PC-3 (cell line): ENCODE measurements at regions not wholly inside any gene's neighbourhood (a gene's known extent, or its start where the extent isn't known, plus 50 kb on each side); places are given as distances from the start of the nearest gene placed in this dataset.
"Not testable (repeated sequence)": the region's sequence is repeated elsewhere in the genome, so short reads cannot be mapped to it uniquely, and the experiment has no call there.

Experiments used
- ATAC-seq: fragments of 200-7000 bp; cut with Tn5 transposase; 2 replicates; pipeline ENCODE4 v1.9.1; 2020; ENCODE audit warnings: mild to moderate bottlenecking, moderate library complexity
- BruUV-seq: library from RNA; stranded (reverse); fragments of 400-500 nt; replicated peaks from 2 replicates; lab custom pipeline; 2021; lab: Mats Ljungman, UMichigan
- CTCF ChIA-PET: fragments of 300-600 bp; sonication (Branson Sonifier 250); formaldehyde crosslinking; loops from one replicate; lab custom pipeline; 2022; ENCODE audit warnings: antibody characterized with exemption; lab: Charles Lee
- POLR2A ChIA-PET: fragments of 300-600 bp; sonication (Branson Sonifier 250); formaldehyde crosslinking; loops from one replicate; lab custom pipeline; 2022; ENCODE audit warnings: antibody characterized with exemption; ENCODE audit not compliant: unreplicated experiment; lab: Charles Lee
- DNase-seq: peaks from one replicate; pipeline ENCODE4 v3.0.0-alpha.2; 2015
- H2AFZ ChIP-seq: fragments of 300-600 bp; sonication (generic); 2 replicates; pipeline ENCODE4 v1.6.0; 2016; ENCODE audit warnings: antibody characterized with exemption, low read length
- H3F3A ChIP-seq: fragments of 300-600 bp; sonication (generic); one replicate; pipeline ENCODE4 v1.6.0; 2017; ENCODE audit warnings: antibody characterized with exemption, low read length, control low read depth, mild to moderate bottlenecking; ENCODE audit not compliant: unreplicated experiment
- H3K27ac ChIP-seq: fragments of 300-600 bp; sonication (generic); 2 replicates; pipeline ENCODE4 v1.5.1; 2016; ENCODE audit warnings: mild to moderate bottlenecking, low read length
- H3K27me3 ChIP-seq: fragments of 300-600 bp; sonication (generic); 2 replicates; pipeline ENCODE4 v1.6.1; 2016; ENCODE audit warnings: low read length, mixed read lengths
- H3K36me3 ChIP-seq: fragments of 300-600 bp; sonication (generic); 2 replicates; pipeline ENCODE4 v1.6.1; 2016; ENCODE audit warnings: low read depth, mixed run types, low read length, mixed read lengths
- H3K4me1 ChIP-seq: fragments of 300-600 bp; sonication (generic); 2 replicates; pipeline ENCODE4 v1.5.1; 2016; ENCODE audit warnings: low read length; ENCODE audit not compliant: insufficient read depth
- H3K4me2 ChIP-seq: fragments of 300-600 bp; sonication (generic); 2 replicates; pipeline ENCODE4 v1.6.0; 2016; ENCODE audit warnings: low read length
- H3K4me3 ChIP-seq: fragments of 300-600 bp; sonication (generic); 2 replicates; pipeline ENCODE4 v1.5.1; 2016; ENCODE audit warnings: mild to moderate bottlenecking, low read length, mixed read lengths
- H3K79me2 ChIP-seq: fragments of 300-600 bp; sonication (generic); 2 replicates; pipeline ENCODE4 v1.6.1; 2017; ENCODE audit warnings: low read length, mixed read lengths
- H3K9ac ChIP-seq: fragments of 300-600 bp; sonication (generic); 2 replicates; pipeline ENCODE4 v1.6.0; 2016; ENCODE audit warnings: mild to moderate bottlenecking, low read length
- H3K9me2 ChIP-seq: fragments of 300-600 bp; sonication (generic); replicated peaks from 2 replicates; pipeline ENCODE4 v1.6.1; 2016; ENCODE audit warnings: mixed run types, low read length, mixed read lengths
- H3K9me3 ChIP-seq: fragments of 300-600 bp; sonication (generic); 2 replicates; pipeline ENCODE4 v1.6.1; 2016; ENCODE audit warnings: low read length, mixed read lengths
- H4K20me1 ChIP-seq: fragments of 300-600 bp; sonication (generic); 2 replicates; pipeline ENCODE4 v1.6.1; 2016; ENCODE audit warnings: low read length, mixed read lengths
- EZH2 ChIP-seq: fragments of 300-600 bp; sonication (generic); IDR thresholded peaks from one replicate; pipeline ENCODE4 v1.6.1; 2017; ENCODE audit warnings: antibody characterized with exemption, mild to moderate bottlenecking, low read length; ENCODE audit not compliant: unreplicated experiment
- EZH2phosphoT487 ChIP-seq: fragments of 300-600 bp; sonication (generic); IDR thresholded peaks from 2 replicates; pipeline ENCODE4 v1.6.1; 2018; ENCODE audit warnings: mild to moderate bottlenecking, antibody characterized with exemption, low read length, borderline replicate concordance
- intact Hi-C: fragments of 100-400 bp; cut with micrococcal nuclease; formaldehyde crosslinking; loops from 2 replicates; pipeline ENCODE4 v1.9.0; 2023
- TF ChIP-seq, protein P1 (sequence below): fragments of 300-600 bp; sonication (generic); conservative IDR thresholded peaks from 2 replicates; pipeline ENCODE4 v1.5.1; 2017; ENCODE audit warnings: antibody characterized with exemption, low read depth, mild to moderate bottlenecking, low read length

DNA sequence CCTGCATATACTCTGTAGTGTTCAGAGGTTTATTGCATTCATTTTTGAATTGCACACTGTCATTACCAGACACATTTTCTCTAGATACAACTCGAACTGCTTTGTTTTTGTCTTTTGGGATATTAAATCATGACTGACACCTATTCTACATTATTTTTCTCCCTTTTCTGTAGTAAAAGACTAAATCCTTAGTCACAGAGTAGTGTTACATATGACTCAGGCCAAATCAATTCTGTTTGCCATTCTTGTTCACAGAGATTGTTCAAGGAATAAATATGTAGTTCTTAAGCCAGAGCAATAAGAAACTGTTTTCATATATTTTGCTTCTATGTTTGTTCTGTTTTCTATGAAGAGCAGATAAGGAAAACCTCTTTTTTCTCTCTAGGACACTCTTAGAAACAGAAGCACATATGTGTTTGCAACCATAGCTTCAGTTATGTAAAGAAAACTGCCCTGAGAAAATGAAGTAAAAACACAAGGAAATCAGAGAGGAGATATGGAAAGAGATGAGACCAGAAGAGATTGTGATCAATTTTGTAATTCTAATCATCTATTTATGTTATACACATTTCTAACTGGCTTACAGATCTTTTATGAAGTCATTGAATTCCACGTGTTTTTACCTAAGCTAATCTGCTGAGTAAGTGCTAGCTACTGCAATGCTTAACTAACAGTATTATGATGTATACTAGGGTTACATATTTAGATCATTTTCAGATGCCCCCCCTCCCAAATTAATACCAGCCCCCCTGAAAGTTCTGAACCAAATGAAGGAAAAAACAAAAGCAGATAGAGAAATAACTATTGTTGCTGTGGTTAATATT is 1995.6 kb upstream of the CDH6 start:
- TF ChIP-seq EZH2 (no peak), EZH2phosphoT487 (no peak)
- TF ChIP-seq, protein P1, sequence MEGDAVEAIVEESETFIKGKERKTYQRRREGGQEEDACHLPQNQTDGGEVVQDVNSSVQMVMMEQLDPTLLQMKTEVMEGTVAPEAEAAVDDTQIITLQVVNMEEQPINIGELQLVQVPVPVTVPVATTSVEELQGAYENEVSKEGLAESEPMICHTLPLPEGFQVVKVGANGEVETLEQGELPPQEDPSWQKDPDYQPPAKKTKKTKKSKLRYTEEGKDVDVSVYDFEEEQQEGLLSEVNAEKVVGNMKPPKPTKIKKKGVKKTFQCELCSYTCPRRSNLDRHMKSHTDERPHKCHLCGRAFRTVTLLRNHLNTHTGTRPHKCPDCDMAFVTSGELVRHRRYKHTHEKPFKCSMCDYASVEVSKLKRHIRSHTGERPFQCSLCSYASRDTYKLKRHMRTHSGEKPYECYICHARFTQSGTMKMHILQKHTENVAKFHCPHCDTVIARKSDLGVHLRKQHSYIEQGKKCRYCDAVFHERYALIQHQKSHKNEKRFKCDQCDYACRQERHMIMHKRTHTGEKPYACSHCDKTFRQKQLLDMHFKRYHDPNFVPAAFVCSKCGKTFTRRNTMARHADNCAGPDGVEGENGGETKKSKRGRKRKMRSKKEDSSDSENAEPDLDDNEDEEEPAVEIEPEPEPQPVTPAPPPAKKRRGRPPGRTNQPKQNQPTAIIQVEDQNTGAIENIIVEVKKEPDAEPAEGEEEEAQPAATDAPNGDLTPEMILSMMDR = no peak
- ChIA-PET POLR2A (no interaction called here), CTCF (no interaction called here)
- DNase-seq = peak; percentile 72
- no peaks in the 10 kb centered on the region for H3K9me3 ChIP-seq
- H3K4me3 ChIP-seq = no peak overlapping the region
- BruUV-seq = no TSS peak
- no peaks in the 10 kb centered on the region for H3K36me3 ChIP-seq
- intact Hi-C loops = no loop called here
- H3K4me2 ChIP-seq = peak overlapping the region; percentile 69
- H4K20me1 ChIP-seq = no peaks in the 10 kb centered on the region
- peaks cover 20% of the 10 kb centered on the region for H3K4me1 ChIP-seq
- H3K79me2 ChIP-seq = no peaks in the 10 kb centered on the region
- H2AFZ ChIP-seq = peak overlapping the region; percentile 27; the same call in 1 of the 2 replicates
- H3K27ac ChIP-seq = peak overlapping the region; percentile 48
- peak; percentile 96 for ATAC-seq
- no peaks in the 10 kb centered on the region for H3K9me2 ChIP-seq
- H3K27me3 ChIP-seq = no peaks in the 10 kb centered on the region
- H3K9ac ChIP-seq = no peak overlapping the region
- no peaks in the 10 kb centered on the region for H3F3A ChIP-seq

DNA sequence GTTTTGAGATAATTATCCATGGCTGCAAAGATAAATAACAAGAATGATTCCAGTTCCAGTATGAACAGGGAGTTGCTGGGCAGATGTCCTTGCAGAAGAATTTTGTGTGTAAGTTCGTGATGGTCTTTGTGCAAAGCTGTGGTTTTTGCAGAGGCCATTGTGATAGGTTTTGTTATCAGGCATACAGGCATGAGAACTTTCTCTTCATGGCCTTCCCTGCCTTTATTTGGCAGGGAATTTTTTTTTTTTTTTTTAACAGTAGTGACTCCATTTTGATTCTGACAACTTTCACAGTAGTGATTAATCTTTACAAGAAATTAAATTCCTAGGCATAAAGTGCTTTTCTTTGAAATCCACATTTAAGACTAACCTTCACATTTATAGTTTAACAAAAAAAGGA is 1999.5 kb upstream of the CDH6 start:
- H3F3A ChIP-seq = no peaks in the 10 kb centered on the region
- ATAC-seq (no peak), DNase-seq (no peak)
- ChIA-PET CTCF (no interaction called here), POLR2A (no interaction called here)
- BruUV-seq = no TSS peak
- H3K27me3 ChIP-seq = no peaks in the 10 kb centered on the region
- H3K9me3 ChIP-seq = no peaks in the 10 kb centered on the region
- no peaks in the 10 kb centered on the region for H3K9me2 ChIP-seq
- peaks cover 15% of the 10 kb centered on the region for H3K4me1 ChIP-seq
- H3K79me2 ChIP-seq = no peaks in the 10 kb centered on the region
- no peak overlapping the region for H2AFZ ChIP-seq
- H3K36me3 ChIP-seq = no peaks in the 10 kb centered on the region
- no peaks in the 10 kb centered on the region for H4K20me1 ChIP-seq
- no peak overlapping the region for H3K27ac ChIP-seq
- no peak overlapping the region for H3K4me3 ChIP-seq
- TF ChIP-seq EZH2phosphoT487 = no peak
- no peak for TF ChIP-seq EZH2
- TF ChIP-seq, protein P1 = no peak
- intact Hi-C loops = no loop called here
- no peak overlapping the region for H3K4me2 ChIP-seq
- H3K9ac ChIP-seq = no peak overlapping the region

DNA sequence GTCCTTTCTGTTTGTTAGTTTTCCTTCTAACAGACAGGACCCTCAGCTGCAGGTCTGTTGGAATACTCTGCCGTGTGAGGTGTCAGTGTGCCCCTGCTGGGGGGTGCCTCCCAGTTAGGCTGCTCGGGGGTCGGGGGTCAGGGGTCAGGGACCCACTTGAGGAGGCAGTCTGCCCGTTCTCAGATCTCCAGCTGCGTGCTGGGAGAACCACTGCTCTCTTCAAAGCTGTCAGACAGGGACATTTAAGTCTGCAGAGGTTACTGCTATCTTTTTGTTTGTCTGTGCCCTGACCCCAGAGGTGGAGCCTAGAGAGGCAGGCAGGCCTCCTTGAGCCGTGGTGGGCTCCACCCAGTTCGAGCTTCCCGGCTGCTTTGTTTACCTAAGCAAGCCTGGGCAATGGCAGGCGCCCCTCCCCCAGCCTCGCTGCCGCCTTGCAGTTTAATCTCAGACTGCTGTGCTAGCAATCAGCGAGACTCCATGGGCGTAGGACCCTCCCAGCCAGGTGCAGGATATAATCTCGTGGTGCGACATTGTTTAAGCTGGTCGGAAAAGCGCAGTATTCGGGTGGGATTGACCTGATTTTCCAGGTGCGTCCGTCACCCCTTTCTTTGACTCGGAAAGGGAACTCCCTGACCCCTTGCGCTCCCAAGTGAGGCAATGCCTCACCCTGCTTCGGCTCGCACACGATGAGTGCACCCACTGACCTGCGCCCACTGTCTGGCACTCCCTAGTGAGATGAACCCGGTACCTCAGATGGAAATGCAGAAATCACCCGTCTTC is 2002.0 kb upstream of the CDH6 start:
- H3K27me3 ChIP-seq, CTCF ChIA-PET, H3K4me2 ChIP-seq, BruUV-seq, H3K27ac ChIP-seq, H4K20me1 ChIP-seq, H3K4me3 ChIP-seq, ATAC-seq, H3K9ac ChIP-seq, POLR2A ChIA-PET, intact Hi-C loops, H3K9me3 ChIP-seq, H3F3A ChIP-seq, H3K9me2 ChIP-seq, H3K36me3 ChIP-seq, H2AFZ ChIP-seq, H3K4me1 ChIP-seq, DNase-seq, H3K79me2 ChIP-seq: not testable (repeated sequence)

DNA sequence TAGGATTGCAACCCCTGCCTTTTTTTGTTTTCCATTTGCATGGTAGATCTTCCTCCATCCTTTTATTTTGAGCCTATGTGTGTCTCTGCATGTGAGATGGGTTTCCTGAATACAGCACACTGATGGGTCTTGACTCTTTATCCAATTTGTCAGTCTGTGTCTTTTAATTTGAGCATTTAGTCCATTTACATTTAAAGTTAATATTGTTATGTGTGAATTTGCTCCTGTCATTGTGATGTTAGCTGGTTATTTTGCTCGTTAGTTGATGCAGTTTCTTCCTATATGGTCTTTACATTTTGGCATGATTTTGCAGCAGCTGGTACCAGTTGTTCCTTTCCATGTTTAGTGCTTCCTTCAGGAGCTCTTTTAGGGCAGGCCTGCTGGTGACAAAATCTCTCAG is 2003.1 kb upstream of the CDH6 start:
- not testable (repeated sequence) for H3K36me3 ChIP-seq

DNA sequence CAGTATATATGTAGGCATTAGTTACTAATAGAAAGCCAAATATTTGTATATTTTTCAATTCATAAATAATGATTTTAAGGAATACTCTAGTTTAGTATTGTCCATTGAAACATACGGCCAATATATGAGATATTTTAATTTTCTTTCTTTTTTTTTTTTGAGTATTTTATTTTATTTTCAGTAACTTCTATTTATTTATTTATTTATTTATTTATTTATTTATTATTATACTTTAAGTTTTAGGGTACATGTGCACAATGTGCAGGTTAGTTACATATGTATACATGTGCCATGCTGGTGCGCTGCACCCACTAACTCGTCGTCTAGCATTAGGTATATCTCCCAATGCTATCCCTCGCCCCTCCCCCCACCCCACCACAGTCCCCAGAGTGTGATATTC is 2007.1 kb upstream of the CDH6 start:
- H2AFZ ChIP-seq, H4K20me1 ChIP-seq, BruUV-seq, H3K9ac ChIP-seq, H3F3A ChIP-seq, DNase-seq, H3K4me1 ChIP-seq, H3K27me3 ChIP-seq, H3K36me3 ChIP-seq, H3K4me2 ChIP-seq, H3K79me2 ChIP-seq, H3K9me2 ChIP-seq, H3K9me3 ChIP-seq, POLR2A ChIA-PET, H3K27ac ChIP-seq, intact Hi-C loops, CTCF ChIA-PET, H3K4me3 ChIP-seq, ATAC-seq: not testable (repeated sequence)

More for the DNA sequence above, 2003.1 kb upstream of the CDH6 start:
- H3K4me3 ChIP-seq, H3K9ac ChIP-seq, H4K20me1 ChIP-seq, CTCF ChIA-PET, H3K9me2 ChIP-seq, H3K9me3 ChIP-seq, H3K79me2 ChIP-seq, H3F3A ChIP-seq, ATAC-seq, H3K4me2 ChIP-seq, intact Hi-C loops, H3K4me1 ChIP-seq, BruUV-seq, POLR2A ChIA-PET, H2AFZ ChIP-seq, H3K27ac ChIP-seq, H3K27me3 ChIP-seq, DNase-seq: not testable (repeated sequence)
